T-cell (primary cell): ENCODE measurements at regions not wholly inside any gene's neighbourhood (a gene's known extent, or its start where the extent isn't known, plus 50 kb on each side); places are given as distances from the start of the nearest gene placed in this dataset.
"Not testable (repeated sequence)": the region's sequence is repeated elsewhere in the genome, so short reads cannot be mapped to it uniquely, and the experiment has no call there.

Experiments used
- ATAC-seq, 4 experiments: fragments of 200-7000 bp in 3 of 4; fragments of 150-1000 bp in 1 of 4; cut with Tn5 transposase; replicated peaks in 1 of 4; 1 replicate in 3 of 4; 2 replicates in 1 of 4; pipeline ENCODE4 v1.10.0; 2021; ENCODE audit warnings: moderate library complexity in 3 of 4, mild to moderate bottlenecking in 2 of 4, moderate number of reproducible peaks in 1 of 4
- CTCF ChIA-PET, 2 donors: fragments of 300-600 bp; sonication (Branson Sonifier 250); formaldehyde crosslinking; loops; one replicate each; lab custom pipeline; 2022; ENCODE audit warnings: antibody characterized with exemption in 2 of 2; lab: Charles Lee
- POLR2A ChIA-PET, 2 donors: fragments of 300-600 bp; sonication (Branson Sonifier 250); formaldehyde crosslinking; loops; one replicate each; lab custom pipeline; 2022; ENCODE audit warnings: antibody characterized with exemption in 2 of 2; lab: Charles Lee
- DNase-seq, 35 experiments: peaks; one replicate each; pipeline versions ENCODE4 v3.0.0 to v3.0.0-alpha.2; 2013 to 2023
- H3K27ac ChIP-seq: one replicate; pipeline ENCODE4 v1.5.1; 2013; ENCODE audit warnings: low read length
- H3K27me3 ChIP-seq, 2 experiments: replicated peaks in 1 of 2; 1 replicate in 1 of 2; 2 replicates in 1 of 2; pipeline versions ENCODE4 v1.6.1 to v1.7.0; 2013; ENCODE audit warnings: low read length in 1 of 2, mixed read lengths in 1 of 2; ENCODE audit not compliant: control insufficient read depth in 2 of 2, insufficient read depth in 2 of 2; ENCODE audit errors: extremely low read depth in 1 of 2
- H3K36me3 ChIP-seq, 2 donors: 1 replicate in 1 of 2; 2 replicates in 1 of 2; pipeline versions ENCODE4 v1.6.1 to v1.7.0; 2013; ENCODE audit warnings: low read length in 1 of 2; ENCODE audit not compliant: control insufficient read depth in 2 of 2, insufficient read depth in 1 of 2; ENCODE audit errors: extremely low read depth in 1 of 2
- H3K4me1 ChIP-seq, 2 experiments: 1 replicate in 1 of 2; 2 replicates in 1 of 2; pipeline versions ENCODE4 v1.6.1 to v1.7.0; 2013; ENCODE audit warnings: low read length in 2 of 2, mixed read lengths in 1 of 2; ENCODE audit not compliant: insufficient read depth in 2 of 2, control insufficient read depth in 1 of 2; ENCODE audit errors: extremely low read depth in 1 of 2
- H3K4me3 ChIP-seq, 2 donors: 1 replicate in 1 of 2; 2 replicates in 1 of 2; pipeline versions ENCODE4 v1.5.1 to v1.7.0; 2013; ENCODE audit warnings: mild to moderate bottlenecking in 2 of 2, low read length in 1 of 2, moderate library complexity in 1 of 2; ENCODE audit not compliant: control insufficient read depth in 1 of 2; ENCODE audit errors: extremely low read depth in 1 of 2
- H3K9me3 ChIP-seq: 2 replicates; pipeline ENCODE4 v1.7.0; 2013
- H3K27ac Mint-ChIP-seq, 2 donors: one replicate each; pipeline ENCODE4 v1.8.0; 2020 to 2021; ENCODE audit warnings: mild to moderate bottlenecking in 2 of 2, mixed read lengths in 2 of 2
- H3K27me3 Mint-ChIP-seq, 2 donors: one replicate each; pipeline ENCODE4 v1.8.0; 2021 to 2022; ENCODE audit warnings: mixed read lengths in 2 of 2
- H3K36me3 Mint-ChIP-seq: one replicate; pipeline ENCODE4 v1.8.0; 2021; ENCODE audit warnings: mixed read lengths
- H3K4me1 Mint-ChIP-seq, 3 donors: one replicate each; pipeline ENCODE4 v1.8.0; 2020 to 2022; ENCODE audit warnings: mixed read lengths in 3 of 3, mild to moderate bottlenecking in 1 of 3
- H3K4me3 Mint-ChIP-seq, 3 donors: one replicate each; pipeline ENCODE4 v1.8.0; 2020 to 2022; ENCODE audit warnings: mild to moderate bottlenecking in 3 of 3, mixed read lengths in 3 of 3, moderate library complexity in 3 of 3
- H3K9me3 Mint-ChIP-seq, 3 donors: one replicate each; pipeline ENCODE4 v1.8.0; 2020 to 2022; ENCODE audit warnings: mixed read lengths in 3 of 3
- WGBS: methylation state at CpG from one replicate; pipeline ENCODE4 v1.1.5; 2013; ENCODE audit warnings: missing lambda C conversion rate; ENCODE audit not compliant: insufficient coverage; 5-methylcytosine and 5-hydroxymethylcytosine counted together

- Histone ChIP-seq H3K4me1 (no peaks in the 10 kb centered on the region), H3K27ac (no peak overlapping the region), H3K9me3 (no peaks in the 10 kb centered on the region), H3K36me3 (no peaks in the 10 kb centered on the region), H3K4me3 (no peak overlapping the region), H3K27me3 (peaks cover 0 to 7% of the 10 kb centered on the region in 2 experiments)
- ChIA-PET CTCF (no interaction called here), POLR2A (no interaction called here)
- no CpG with 5 or more reads among the region's 1 CpG for WGBS
- DNase-seq (no peak), ATAC-seq (no peak)
- Mint-ChIP-seq H3K4me3 (no peak overlapping the region), H3K36me3 (no peaks in the 10 kb centered on the region), H3K9me3 (peaks cover 4 to 9% (median 5%) of the 10 kb centered on the region in 3 donors), H3K27me3 (peaks cover 9 to 25% of the 10 kb centered on the region in 2 donors), H3K27ac (no peak overlapping the region), H3K4me1 (no peaks in the 10 kb centered on the region)
Measured at GRCh38 chr5:90325093-90325492, 84.5 kb downstream of the CETN3 start.

- ATAC-seq, H3K27ac Mint-ChIP-seq, CTCF ChIA-PET, H3K9me3 ChIP-seq, H3K4me1 ChIP-seq, H3K4me3 Mint-ChIP-seq, DNase-seq, H3K4me1 Mint-ChIP-seq, POLR2A ChIA-PET, H3K36me3 Mint-ChIP-seq, H3K36me3 ChIP-seq, H3K9me3 Mint-ChIP-seq, H3K4me3 ChIP-seq, H3K27me3 ChIP-seq, H3K27ac ChIP-seq: not testable (repeated sequence)
- peaks cover 9 to 26% of the 10 kb centered on the region in 2 donors for H3K27me3 Mint-ChIP-seq
Measured at GRCh38 chr5:90320348-90320747, 89.2 kb downstream of the CETN3 start.

GRCh38 chr5:90312027-90312426, 97.5 kb downstream of the CETN3 start:
- Histone ChIP-seq H3K9me3 (no peaks in the 10 kb centered on the region), H3K4me1 (no peaks in the 10 kb centered on the region), H3K36me3 (no peaks in the 10 kb centered on the region), H3K27me3 (no peaks in the 10 kb centered on the region), H3K27ac (no peak overlapping the region), H3K4me3 (no peak overlapping the region)
- Mint-ChIP-seq H3K36me3 (no peaks in the 10 kb centered on the region), H3K4me1 (no peaks in the 10 kb centered on the region), H3K4me3 (no peak overlapping the region), H3K9me3 (no peaks in the 10 kb centered on the region), H3K27ac (no peak overlapping the region), H3K27me3 (no peaks in the 10 kb centered on the region)
- CTCF ChIA-PET = no interaction called here
- no CpG with 5 or more reads among the region's 2 CpGs for WGBS
- DNase-seq = no peak
- no peak for ATAC-seq
- POLR2A ChIA-PET = no interaction called here

- ChIA-PET CTCF (interaction anchor here in 1 of 2 donors (1.1 kb wide), 1 partner anchor 59 kb away, joined by 3 read pairs; no protein-coding TSS in a partner anchor), POLR2A (no interaction called here)
- Histone ChIP-seq H3K4me1 (no peaks in the 10 kb centered on the region), H3K27me3 (no peaks in the 10 kb centered on the region), H3K36me3 (no peaks in the 10 kb centered on the region), H3K9me3 (no peaks in the 10 kb centered on the region), H3K4me3 (no peak overlapping the region), H3K27ac (no peak overlapping the region)
- Mint-ChIP-seq H3K27me3 (no peaks in the 10 kb centered on the region), H3K4me3 (no peak overlapping the region), H3K27ac (no peak overlapping the region), H3K9me3 (no peaks in the 10 kb centered on the region), H3K36me3 (no peaks in the 10 kb centered on the region), H3K4me1 (no peaks in the 10 kb centered on the region)
- DNase-seq = no peak
- no peak for ATAC-seq
- 48% methylated on average over 3 of the region's 4 CpGs for WGBS
Measured at GRCh38 chr5:90311401-90311800, 98.2 kb downstream of the CETN3 start.

- H3K9me3 Mint-ChIP-seq = no peaks in the 10 kb centered on the region
- no peak overlapping the region for H3K27ac ChIP-seq
- CTCF ChIA-PET = no interaction called here
Measured at GRCh38 chr5:90308787-90309585, 100.6 kb downstream of the CETN3 start.

GRCh38 chr5:90307782-90308181, 101.8 kb downstream of the CETN3 start:
- ATAC-seq (no peak), DNase-seq (no peak)
- H3K4me1 ChIP-seq = no peaks in the 10 kb centered on the region
- no peaks in the 10 kb centered on the region for H3K36me3 ChIP-seq
- no peak overlapping the region for H3K27ac Mint-ChIP-seq
- H3K27ac ChIP-seq = no peak overlapping the region
- H3K27me3 Mint-ChIP-seq = peaks cover 0 to 9% of the 10 kb centered on the region in 2 donors
- no peak overlapping the region for H3K4me3 ChIP-seq
- ChIA-PET CTCF (no interaction called here), POLR2A (no interaction called here)
- H3K27me3 ChIP-seq = no peaks in the 10 kb centered on the region
- no peaks in the 10 kb centered on the region for H3K9me3 ChIP-seq
- H3K4me1 Mint-ChIP-seq = no peaks in the 10 kb centered on the region
- no peaks in the 10 kb centered on the region for H3K9me3 Mint-ChIP-seq
- no CpG with 5 or more reads among the region's 1 CpG for WGBS
- H3K4me3 Mint-ChIP-seq = no peak overlapping the region
- no peaks in the 10 kb centered on the region for H3K36me3 Mint-ChIP-seq

More at GRCh38 chr5:90308787-90309585, 100.6 kb downstream of the CETN3 start:
- no peak overlapping the region for H3K4me3 Mint-ChIP-seq
- no peaks in the 10 kb centered on the region for H3K4me1 ChIP-seq
- no peak overlapping the region for H3K27ac Mint-ChIP-seq
- DNase-seq (no peak), ATAC-seq (no peak)
- 100% methylated on average over 1 of the region's 4 CpGs for WGBS
- no peak overlapping the region for H3K4me3 ChIP-seq
- peaks cover 0 to 9% of the 10 kb centered on the region in 2 donors for H3K27me3 Mint-ChIP-seq
- no peaks in the 10 kb centered on the region for H3K4me1 Mint-ChIP-seq
- POLR2A ChIA-PET = interaction anchor here in 1 of 2 donors (0.6 kb wide), 1 partner anchor 54 kb away, joined by 7 read pairs; no protein-coding TSS in a partner anchor
- H3K36me3 Mint-ChIP-seq = no peaks in the 10 kb centered on the region
- H3K9me3 ChIP-seq = no peaks in the 10 kb centered on the region
- H3K36me3 ChIP-seq = no peaks in the 10 kb centered on the region
- H3K27me3 ChIP-seq = no peaks in the 10 kb centered on the region
